H9 (cell line): ENCODE measurements at regions not wholly inside any gene's neighbourhood (a gene's known extent, or its start where the extent isn't known, plus 50 kb on each side); places are given as distances from the start of the nearest gene placed in this dataset.

Experiments used
- DNase-seq: peaks from one replicate; pipeline ENCODE4 v3.0.0-alpha.2; 2017
- H2AFZ ChIP-seq: one replicate; pipeline ENCODE4 v1.6.1; 2013; ENCODE audit warnings: mild to moderate bottlenecking, low read length, control low read depth, moderate library complexity
- H2AK5ac ChIP-seq: 2 replicates; pipeline ENCODE4 v1.6.1; 2013; ENCODE audit warnings: low read length, control low read depth, mixed read lengths; ENCODE audit not compliant: insufficient read length
- H2BK120ac ChIP-seq: one replicate; pipeline ENCODE4 v1.6.1; 2013; ENCODE audit warnings: low read depth, mild to moderate bottlenecking, low read length, control low read depth, inconsistent platforms; ENCODE audit not compliant: poor library complexity, severe bottlenecking
- H2BK12ac ChIP-seq: 2 replicates; pipeline ENCODE4 v1.6.1; 2013; ENCODE audit warnings: low read length, control low read depth, mixed read lengths, low read depth; ENCODE audit not compliant: insufficient read length
- H2BK15ac ChIP-seq: 2 replicates; pipeline ENCODE4 v1.6.1; 2013; ENCODE audit warnings: low read depth, low read length, control low read depth
- H2BK20ac ChIP-seq: one replicate; pipeline ENCODE4 v1.6.1; 2013; ENCODE audit warnings: low read depth, mild to moderate bottlenecking, low read length, control low read depth, inconsistent platforms; ENCODE audit not compliant: poor library complexity, severe bottlenecking
- H2BK5ac ChIP-seq: 2 replicates; pipeline ENCODE4 v1.6.1; 2013; ENCODE audit warnings: low read length, control low read depth, mixed read lengths; ENCODE audit not compliant: insufficient read length
- H3K14ac ChIP-seq: 2 replicates; pipeline ENCODE4 v1.6.1; 2013; ENCODE audit warnings: low read length, control low read depth; ENCODE audit not compliant: insufficient read depth
- H3K18ac ChIP-seq: 2 replicates; pipeline ENCODE4 v1.6.1; 2013; ENCODE audit warnings: low read depth, mild to moderate bottlenecking, mixed read lengths, low read length, control low read depth; ENCODE audit not compliant: insufficient read length
- H3K23ac ChIP-seq: 2 replicates; pipeline ENCODE4 v1.6.1; 2013; ENCODE audit warnings: low read length, control low read depth, mixed read lengths, low read depth; ENCODE audit not compliant: insufficient read length
- H3K23me2 ChIP-seq: 2 replicates; pipeline ENCODE4 v1.6.1; 2013; ENCODE audit warnings: low read depth, mild to moderate bottlenecking, mixed read lengths, low read length, control low read depth; ENCODE audit not compliant: insufficient read length, poor library complexity, severe bottlenecking
- H3K27ac ChIP-seq: 2 replicates; pipeline ENCODE4 v1.5.1; 2013; ENCODE audit warnings: low read length, control low read depth, mixed read lengths, low read depth; ENCODE audit not compliant: insufficient read length
- H3K27me3 ChIP-seq: 2 replicates; pipeline ENCODE4 v1.6.1; 2013; ENCODE audit warnings: low read length, control low read depth, inconsistent platforms; ENCODE audit not compliant: insufficient read depth
- H3K4ac ChIP-seq: 2 replicates; pipeline ENCODE4 v1.6.1; 2013; ENCODE audit warnings: low read depth, mild to moderate bottlenecking, control low read depth, inconsistent platforms, low read length, moderate library complexity
- H3K4me1 ChIP-seq: 2 replicates; pipeline ENCODE4 v1.6.1; 2013; ENCODE audit warnings: low read length, control low read depth, inconsistent platforms; ENCODE audit not compliant: insufficient read depth
- H3K4me2 ChIP-seq: 2 replicates; pipeline ENCODE4 v1.6.1; 2013; ENCODE audit warnings: low read length, control low read depth, mixed read lengths; ENCODE audit not compliant: insufficient read length, insufficient read depth
- H3K56ac ChIP-seq: 2 replicates; pipeline ENCODE4 v1.6.1; 2013; ENCODE audit warnings: low read depth, mild to moderate bottlenecking, mixed read lengths, low read length, control low read depth; ENCODE audit not compliant: insufficient read length
- H3K79me1 ChIP-seq: 2 replicates; pipeline ENCODE4 v1.6.1; 2013; ENCODE audit warnings: low read depth, mild to moderate bottlenecking, moderate library complexity, low read length, control low read depth, inconsistent platforms; ENCODE audit not compliant: insufficient read depth, poor library complexity, severe bottlenecking
- H3K79me2 ChIP-seq: 2 replicates; pipeline ENCODE4 v1.6.1; 2013; ENCODE audit warnings: low read length, control low read depth, inconsistent platforms; ENCODE audit not compliant: insufficient read depth
- H3K9ac ChIP-seq: 2 replicates; pipeline ENCODE4 v1.6.1; 2013; ENCODE audit warnings: low read length, control low read depth, mixed read lengths; ENCODE audit not compliant: insufficient read length; ENCODE audit errors: extremely low read depth
- H3K9me3 ChIP-seq: one replicate; pipeline ENCODE4 v1.6.1; 2013; ENCODE audit warnings: low read depth, low read length, inconsistent platforms; ENCODE audit not compliant: control insufficient read depth
- H3T11ph ChIP-seq: one replicate; pipeline ENCODE4 v1.6.1; 2013; ENCODE audit warnings: mild to moderate bottlenecking, low read length, control low read depth, inconsistent platforms
- H4K20me1 ChIP-seq: one replicate; pipeline ENCODE4 v1.6.1; 2013; ENCODE audit not compliant: control insufficient read depth, insufficient read length, insufficient read depth
- H4K5ac ChIP-seq: 2 replicates; pipeline ENCODE4 v1.6.1; 2013; ENCODE audit warnings: low read depth, mild to moderate bottlenecking, mixed read lengths, low read length, control low read depth; ENCODE audit not compliant: insufficient read length
- H4K8ac ChIP-seq: replicated peaks from 2 replicates; pipeline ENCODE4 v1.6.1; 2013; ENCODE audit warnings: low read length, control low read depth, mixed read lengths, low read depth; ENCODE audit not compliant: insufficient read length
- H4K91ac ChIP-seq: 2 replicates; pipeline ENCODE4 v1.6.1; 2013; ENCODE audit warnings: low read depth, mild to moderate bottlenecking, moderate library complexity, mixed read lengths, low read length, control low read depth; ENCODE audit not compliant: insufficient read length
- H3K27ac Mint-ChIP-seq, 3 experiments: 2 replicates in 2 of 3; 3 replicates in 1 of 3; pipeline ENCODE4 v1.8.0; 2020 to 2021; ENCODE audit warnings: mixed read lengths in 3 of 3, mild to moderate bottlenecking in 1 of 3, moderate library complexity in 1 of 3
- H3K27me3 Mint-ChIP-seq: 2 replicates; pipeline ENCODE4 v1.8.0; 2021; ENCODE audit warnings: low read depth, mild to moderate bottlenecking, moderate library complexity, mixed read lengths
- H3K36me3 Mint-ChIP-seq, 3 experiments: 2 replicates in 2 of 3; 3 replicates in 1 of 3; pipeline ENCODE4 v1.8.0; 2020 to 2021; ENCODE audit warnings: low read depth in 3 of 3, mixed read lengths in 3 of 3; ENCODE audit not compliant: insufficient read depth in 1 of 3
- H3K4me1 Mint-ChIP-seq, 2 experiments: 2 replicates each; pipeline ENCODE4 v1.8.0; 2020; ENCODE audit warnings: mixed read lengths in 2 of 2
- H3K4me3 Mint-ChIP-seq, 2 experiments: 2 replicates in 1 of 2; 3 replicates in 1 of 2; pipeline ENCODE4 v1.8.0; 2020 to 2021; ENCODE audit warnings: mild to moderate bottlenecking in 2 of 2, mixed read lengths in 2 of 2, moderate library complexity in 1 of 2
- H3K9me3 Mint-ChIP-seq, 2 experiments: 2 replicates in 1 of 2; 3 replicates in 1 of 2; pipeline ENCODE4 v1.8.0; 2020; ENCODE audit warnings: mild to moderate bottlenecking in 2 of 2, mixed read lengths in 2 of 2, moderate library complexity in 1 of 2
- CTCF ChIP-seq: fragments of 200-600 bp; sonication (generic); conservative IDR thresholded peaks from 3 replicates; pipeline ENCODE4 v1.8.0; 2021; ENCODE audit warnings: antibody characterized with exemption, mild to moderate bottlenecking
- WGBS: extraction: QIAGEN DNeasy Blood & Tissue Kit; methylation state at CpG from one replicate; pipeline ENCODE4 v1.1.7; 2013; ENCODE audit warnings: missing lambda C conversion rate, low lambda C conversion rate, mixed read lengths; ENCODE audit not compliant: insufficient read length; ENCODE audit errors: extremely low coverage; 5-methylcytosine and 5-hydroxymethylcytosine counted together

GRCh38 chr3:137165117-137165806 is 207.5 kb downstream of the IL20RB start:
- no peak overlapping the region for H3K4me3 Mint-ChIP-seq
- Histone ChIP-seq H3K79me1 (no peaks in the 10 kb centered on the region), H3K23ac (no peak overlapping the region), H3K9me3 (no peaks in the 10 kb centered on the region), H3K4ac (no peak overlapping the region), H3K27ac (no peak overlapping the region), H3K79me2 (no peaks in the 10 kb centered on the region), H4K20me1 (no peaks in the 10 kb centered on the region), H3K23me2 (no peaks in the 10 kb centered on the region), H3K18ac (no peak overlapping the region), H3K4me2 (no peak overlapping the region), H3T11ph (no peak overlapping the region), H2AFZ (no peak overlapping the region), H2BK5ac (no peak overlapping the region), H3K4me1 (peaks cover 4% of the 10 kb centered on the region), H2BK120ac (no peak overlapping the region), H4K8ac (no peak overlapping the region), H3K14ac (no peak overlapping the region), H2BK12ac (no peak overlapping the region), H3K27me3 (no peaks in the 10 kb centered on the region), H4K91ac (no peak overlapping the region), H3K9ac (no peak overlapping the region), H4K5ac (no peak overlapping the region), H2BK15ac (no peak overlapping the region), H2AK5ac (no peak overlapping the region), H2BK20ac (no peak overlapping the region), H3K56ac (no peak overlapping the region)
- TF ChIP-seq CTCF, result no peak
- H3K27ac Mint-ChIP-seq, result no peak overlapping the region
- H3K36me3 Mint-ChIP-seq, result peaks cover 0 to 4% (median 2%) of the 10 kb centered on the region in 3 experiments; a peak in 2 of 7 replicates
- peaks cover 3 to 5% of the 10 kb centered on the region in 2 experiments; a peak in 3 of 5 replicates for H3K9me3 Mint-ChIP-seq
- peaks cover 21 to 32% of the 10 kb centered on the region in 2 experiments for H3K4me1 Mint-ChIP-seq
- DNase-seq, result no peak
- H3K27me3 Mint-ChIP-seq, result no peaks in the 10 kb centered on the region
- WGBS, result no CpG with 5 or more reads among the region's 7 CpGs
